CD4-positive, alpha-beta T cell treated with Interleukin-17A for 1 hour (primary cell): ENCODE measurements at regions not wholly inside any gene's neighbourhood (a gene's known extent, or its start where the extent isn't known, plus 50 kb on each side); places are given as distances from the start of the nearest gene placed in this dataset.
A peak's percentile ranks its signal among the peaks of the same experiment; 100 is the strongest.

Experiments used
- DNase-seq: peaks from one replicate; pipeline ENCODE4 v3.0.0-alpha.2; 2020

GRCh38 chr22:49046546-49047361 lies 780.9 kb downstream of the BRD1 start:
- DNase-seq: peak; percentile 4

GRCh38 chr22:49046000-49046545 lies 781.6 kb downstream of the BRD1 start:
- no peak for DNase-seq

GRCh38 chr22:49045276-49045675 lies 782.4 kb downstream of the BRD1 start:
- no peak for DNase-seq

- DNase-seq: no peak
Measured at GRCh38 chr22:49044776-49045175, 782.9 kb downstream of the BRD1 start.

- DNase-seq: no peak
Measured at GRCh38 chr22:49044091-49044490, 783.6 kb downstream of the BRD1 start.

GRCh38 chr22:49042877-49043859 lies 784.5 kb downstream of the BRD1 start:
- DNase-seq: no peak

- no peak for DNase-seq
Measured at GRCh38 chr22:49042066-49042465, 785.6 kb downstream of the BRD1 start.

- no peak for DNase-seq
Measured at GRCh38 chr22:49040754-49041467, 786.8 kb downstream of the BRD1 start.

- no peak for DNase-seq
Measured at GRCh38 chr22:49040111-49040510, 787.6 kb downstream of the BRD1 start.

- DNase-seq: no peak
Measured at GRCh38 chr22:49039625-49040024, 788.0 kb downstream of the BRD1 start.

GRCh38 chr22:49037701-49038245 lies 789.9 kb downstream of the BRD1 start:
- no peak for DNase-seq

GRCh38 chr22:49036513-49036912 lies 791.2 kb downstream of the BRD1 start:
- DNase-seq: no peak

- no peak for DNase-seq
Measured at GRCh38 chr22:49035818-49036457, 791.7 kb downstream of the BRD1 start.

GRCh38 chr22:49034836-49035817 lies 792.5 kb downstream of the BRD1 start:
- no peak for DNase-seq

GRCh38 chr22:49033616-49034015 lies 794.1 kb downstream of the BRD1 start:
- DNase-seq: no peak

GRCh38 chr22:49032821-49033220 lies 794.9 kb downstream of the BRD1 start:
- no peak for DNase-seq

GRCh38 chr22:49031746-49032330 lies 795.8 kb downstream of the BRD1 start:
- no peak for DNase-seq

GRCh38 chr22:49028111-49028510 lies 799.6 kb downstream of the BRD1 start:
- DNase-seq: no peak

GRCh38 chr22:49027368-49027670 lies 800.4 kb downstream of the BRD1 start:
- DNase-seq: no peak
